IgD-negative memory B cell (primary cell): ENCODE measurements at regions not wholly inside any gene's neighbourhood (a gene's known extent, or its start where the extent isn't known, plus 50 kb on each side); places are given as distances from the start of the nearest gene placed in this dataset.
"Not testable (repeated sequence)": the region's sequence is repeated elsewhere in the genome, so short reads cannot be mapped to it uniquely, and the experiment has no call there.

ENCODE experiments used
- H3K27ac Mint-ChIP-seq, 3 donors: one replicate each; pipeline ENCODE4 v1.8.0; 2020 to 2022; ENCODE audit warnings: mild to moderate bottlenecking in 3 of 3, mixed read lengths in 3 of 3, moderate library complexity in 1 of 3
- H3K27me3 Mint-ChIP-seq: one replicate; pipeline ENCODE4 v1.8.0; 2021; ENCODE audit warnings: mixed read lengths
- H3K36me3 Mint-ChIP-seq: one replicate; pipeline ENCODE4 v1.8.0; 2020; ENCODE audit warnings: mild to moderate bottlenecking, mixed read lengths
- H3K4me1 Mint-ChIP-seq, 3 donors: one replicate each; pipeline ENCODE4 v1.8.0; 2020 to 2022; ENCODE audit warnings: mixed read lengths in 3 of 3, mild to moderate bottlenecking in 1 of 3
- H3K4me3 Mint-ChIP-seq, 4 donors: one replicate each; pipeline ENCODE4 v1.8.0; 2020 to 2022; ENCODE audit warnings: mild to moderate bottlenecking in 4 of 4, mixed read lengths in 4 of 4, moderate library complexity in 3 of 4
- H3K9me3 Mint-ChIP-seq, 3 donors: one replicate each; pipeline ENCODE4 v1.8.0; 2020 to 2021; ENCODE audit warnings: mixed read lengths in 3 of 3, mild to moderate bottlenecking in 1 of 3

DNA sequence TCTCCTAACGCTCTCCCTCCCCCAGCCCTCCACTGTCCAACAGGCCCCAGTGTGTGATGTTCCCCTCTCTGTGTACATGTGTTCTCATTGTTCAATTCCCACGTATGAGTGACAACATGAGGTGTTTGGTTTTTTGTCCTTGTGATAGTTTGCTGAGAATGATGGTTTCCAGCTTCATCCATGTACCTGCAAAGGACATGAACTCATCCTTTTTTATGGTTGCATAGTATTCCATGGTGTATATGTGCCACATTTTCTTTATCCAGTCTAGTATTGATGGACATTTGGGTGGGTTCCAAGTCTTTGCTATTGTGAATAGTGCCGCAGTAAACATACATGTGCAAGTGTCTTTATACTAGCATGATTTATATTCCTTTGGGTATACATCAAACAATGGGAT lies 347.4 kb downstream of the MAGEE1 start:
- H3K36me3 Mint-ChIP-seq, H3K4me3 Mint-ChIP-seq, H3K27me3 Mint-ChIP-seq, H3K4me1 Mint-ChIP-seq, H3K27ac Mint-ChIP-seq, H3K9me3 Mint-ChIP-seq: not testable (repeated sequence)

DNA sequence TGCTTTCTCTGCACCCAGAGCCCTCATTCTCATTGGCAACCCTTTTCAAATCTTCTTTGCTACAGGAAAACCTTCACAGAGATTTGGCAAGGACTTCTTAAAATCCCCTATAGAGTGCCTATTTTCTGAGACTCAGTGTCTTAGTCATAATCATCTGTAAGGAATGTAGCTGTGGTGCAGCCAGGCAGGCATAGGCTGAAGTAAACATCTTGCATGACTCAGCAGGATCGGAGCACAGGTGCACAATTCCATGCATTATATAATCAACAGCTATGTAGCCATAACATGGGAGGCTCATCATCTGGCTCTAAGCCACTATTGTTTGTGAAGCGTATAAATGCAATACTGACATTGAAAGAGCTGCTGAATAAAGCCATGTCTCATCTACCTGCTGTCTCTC lies 368.8 kb downstream of the MAGEE1 start:
- Mint-ChIP-seq H3K4me3 (no peak overlapping the region), H3K36me3 (no peaks in the 10 kb centered on the region), H3K9me3 (no peaks in the 10 kb centered on the region), H3K27ac (no peak overlapping the region), H3K27me3 (no peaks in the 10 kb centered on the region), H3K4me1 (no peaks in the 10 kb centered on the region)

DNA sequence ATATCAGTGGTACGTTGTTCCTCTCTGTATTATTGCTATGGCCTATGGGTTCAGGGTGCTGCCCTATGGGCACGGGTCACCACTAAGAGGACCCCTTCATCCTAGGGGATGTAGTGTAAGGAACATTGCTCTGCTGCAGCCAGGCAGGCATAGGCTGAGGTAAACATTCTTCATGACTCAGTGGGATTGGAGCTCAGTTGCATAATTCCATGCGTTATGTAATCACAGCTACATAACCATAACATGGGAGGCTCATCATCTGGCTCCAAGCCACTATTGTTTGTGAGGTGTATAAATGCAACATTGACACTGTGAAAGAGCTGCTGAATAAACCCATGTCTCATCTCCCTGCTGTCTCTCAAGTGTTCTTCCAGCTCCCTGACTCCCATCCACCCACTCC lies 375.2 kb downstream of the MAGEE1 start:
- no peaks in the 10 kb centered on the region for H3K4me1 Mint-ChIP-seq
- no peaks in the 10 kb centered on the region for H3K9me3 Mint-ChIP-seq
- H3K36me3 Mint-ChIP-seq = no peaks in the 10 kb centered on the region
- H3K27ac Mint-ChIP-seq = no peak overlapping the region
- H3K4me3 Mint-ChIP-seq = no peak overlapping the region
- H3K27me3 Mint-ChIP-seq = peaks cover 2% of the 10 kb centered on the region

DNA sequence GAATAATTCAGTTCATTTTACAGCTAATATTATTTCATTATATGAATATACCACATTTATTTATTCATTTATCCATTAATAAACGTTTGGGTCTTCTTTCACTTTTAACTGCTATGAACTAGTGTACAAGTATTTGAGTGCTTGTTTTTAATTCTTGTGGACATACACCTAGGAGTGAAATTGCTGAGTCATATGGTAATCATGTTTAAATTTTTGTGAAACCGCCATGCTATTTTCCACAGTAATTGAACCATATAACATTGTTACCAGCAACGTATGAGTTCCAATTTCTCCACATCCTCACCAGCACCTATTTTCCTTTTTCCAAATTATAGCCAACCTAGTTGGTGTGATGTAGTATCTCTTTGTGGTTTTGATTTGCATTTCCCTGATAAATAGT lies 388.2 kb downstream of the MAGEE1 start:
- Mint-ChIP-seq H3K36me3 (no peaks in the 10 kb centered on the region), H3K27ac (no peak overlapping the region), H3K9me3 (peaks cover 0 to 2% (median 0%) of the 10 kb centered on the region in 3 donors), H3K4me1 (no peaks in the 10 kb centered on the region), H3K27me3 (no peaks in the 10 kb centered on the region), H3K4me3 (no peak overlapping the region)

DNA sequence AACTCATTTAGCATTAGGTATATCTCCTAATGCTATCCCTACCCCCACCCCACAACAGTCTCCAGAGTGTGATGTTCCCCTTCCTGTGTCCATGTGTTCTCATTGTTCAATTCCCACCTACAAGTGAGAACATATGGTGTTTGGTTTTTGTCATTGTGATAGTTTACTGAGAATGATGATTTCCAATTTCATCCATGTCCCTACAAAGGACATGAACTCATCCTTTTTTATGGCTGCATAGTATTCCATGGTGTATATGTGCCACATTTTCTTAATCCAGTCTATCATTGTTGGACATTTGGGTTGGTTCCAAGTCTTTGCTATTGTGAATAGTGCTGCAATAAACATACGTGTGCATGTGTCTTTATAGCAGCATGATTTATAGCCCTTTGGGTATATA lies 389.8 kb downstream of the MAGEE1 start:
- H3K27ac Mint-ChIP-seq, H3K27me3 Mint-ChIP-seq, H3K36me3 Mint-ChIP-seq, H3K4me3 Mint-ChIP-seq, H3K9me3 Mint-ChIP-seq, H3K4me1 Mint-ChIP-seq: not testable (repeated sequence)

DNA sequence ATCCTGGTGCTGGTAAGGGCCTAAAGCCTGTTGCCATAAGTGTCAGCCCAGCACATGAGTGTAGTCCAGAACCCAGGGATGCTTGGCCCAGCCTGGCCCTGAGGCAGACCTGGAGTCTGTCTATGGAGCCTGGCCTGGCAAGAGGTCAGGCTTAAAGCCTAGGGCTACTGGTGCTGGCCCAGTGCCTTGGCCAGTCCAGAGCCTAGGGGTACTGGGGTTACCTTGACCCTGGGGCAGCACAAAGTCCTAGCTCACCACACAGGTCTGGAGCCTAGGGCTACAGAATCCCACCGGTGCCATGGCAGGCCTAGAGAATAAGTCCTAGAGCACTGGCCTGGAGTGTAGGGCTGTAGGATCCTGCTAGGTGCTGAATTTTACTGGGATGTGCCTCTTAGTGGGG lies 393.8 kb downstream of the MAGEE1 start:
- no peak overlapping the region for H3K27ac Mint-ChIP-seq
- no peak overlapping the region for H3K4me3 Mint-ChIP-seq
- peaks cover 0 to 2% (median 0%) of the 10 kb centered on the region in 3 donors for H3K9me3 Mint-ChIP-seq
- no peaks in the 10 kb centered on the region for H3K4me1 Mint-ChIP-seq
- no peaks in the 10 kb centered on the region for H3K27me3 Mint-ChIP-seq
- H3K36me3 Mint-ChIP-seq = no peaks in the 10 kb centered on the region

DNA sequence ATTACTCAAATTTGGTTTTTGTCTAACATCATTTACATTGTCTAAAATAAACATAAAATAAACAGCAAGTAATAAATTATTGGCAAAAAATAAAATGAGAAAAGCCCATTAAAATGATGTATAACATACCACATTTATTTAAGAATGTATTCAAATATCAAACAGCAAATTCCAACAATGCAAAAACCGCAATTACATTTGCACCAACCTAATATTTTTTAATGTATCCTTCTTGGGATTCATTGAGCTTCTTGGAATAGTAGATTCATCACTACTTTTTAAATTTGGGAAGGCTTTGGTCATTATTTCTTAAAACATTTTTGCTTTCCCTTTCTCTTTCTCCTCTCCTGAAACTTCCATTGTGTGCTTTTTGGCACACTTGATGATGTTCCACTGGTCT lies 400.2 kb downstream of the MAGEE1 start:
- Mint-ChIP-seq H3K4me3 (no peak overlapping the region), H3K9me3 (no peaks in the 10 kb centered on the region), H3K27ac (no peak overlapping the region), H3K36me3 (no peaks in the 10 kb centered on the region), H3K27me3 (no peaks in the 10 kb centered on the region), H3K4me1 (no peaks in the 10 kb centered on the region)

DNA sequence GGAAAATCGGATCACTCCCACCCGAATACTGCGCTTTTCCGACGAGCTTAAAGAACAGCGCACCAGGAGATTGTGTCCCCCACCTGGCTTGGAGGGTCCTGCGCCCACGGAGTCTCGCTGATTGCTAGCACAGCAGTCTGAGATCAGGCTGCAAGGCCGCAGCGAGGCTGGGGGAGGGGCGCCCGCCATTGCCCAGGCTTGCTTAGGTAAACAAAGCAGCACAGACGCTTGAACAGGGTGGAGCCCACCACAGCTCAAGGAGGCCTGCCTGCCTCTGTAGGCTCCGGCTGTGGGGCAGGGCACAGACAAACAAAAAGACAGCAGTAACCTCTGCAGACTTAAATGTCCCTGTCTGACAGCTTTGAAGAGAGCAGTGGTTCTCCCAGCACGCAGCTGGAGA lies 413.4 kb downstream of the MAGEE1 start:
- not testable (repeated sequence) for H3K36me3 Mint-ChIP-seq, H3K27ac Mint-ChIP-seq, H3K4me1 Mint-ChIP-seq, H3K27me3 Mint-ChIP-seq, H3K4me3 Mint-ChIP-seq, H3K9me3 Mint-ChIP-seq

DNA sequence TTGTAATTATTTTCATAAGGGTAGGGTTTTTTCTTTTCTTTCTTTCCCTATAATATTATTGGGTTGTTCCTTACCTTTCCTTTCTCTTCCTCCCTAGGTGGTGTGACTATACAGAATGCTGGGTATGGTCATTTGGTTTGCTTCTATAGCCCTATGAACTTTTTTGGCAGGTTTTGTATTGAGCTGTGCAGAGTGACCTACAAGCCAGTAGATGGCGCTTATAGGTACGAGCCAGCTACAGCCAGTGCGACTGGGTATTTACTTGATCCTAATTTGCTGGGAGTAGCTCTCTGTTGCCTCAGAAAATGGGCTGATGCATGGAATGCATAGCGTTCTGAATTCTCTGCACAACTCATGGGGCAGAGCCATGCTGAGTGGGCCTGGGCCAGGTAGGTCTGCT lies 423.3 kb downstream of the MAGEE1 start:
- H3K9me3 Mint-ChIP-seq = peaks cover 0 to 8% (median 3%) of the 10 kb centered on the region in 3 donors
- no peak overlapping the region for H3K4me3 Mint-ChIP-seq
- no peaks in the 10 kb centered on the region for H3K4me1 Mint-ChIP-seq
- no peaks in the 10 kb centered on the region for H3K27me3 Mint-ChIP-seq
- no peak overlapping the region for H3K27ac Mint-ChIP-seq
- peaks cover 2% of the 10 kb centered on the region for H3K36me3 Mint-ChIP-seq

DNA sequence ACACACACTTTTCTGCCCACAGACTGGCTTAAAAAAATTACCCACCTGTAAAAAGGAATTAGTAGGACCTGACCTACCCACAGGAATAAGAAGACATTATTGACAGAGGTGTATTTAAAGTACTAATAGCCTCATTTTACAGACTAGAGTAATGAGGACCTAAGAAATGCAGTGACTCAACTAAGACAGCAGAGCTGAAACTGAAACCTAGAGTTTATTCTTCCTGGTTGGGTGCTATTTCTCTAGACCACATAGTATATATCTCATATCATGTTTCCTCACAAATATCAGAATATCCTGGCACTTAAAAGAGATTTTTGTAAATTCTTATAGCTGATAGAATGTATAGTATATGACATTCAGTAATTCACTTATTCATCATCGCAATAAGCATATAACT lies 435.0 kb downstream of the MAGEE1 start:
- Mint-ChIP-seq H3K27me3 (no peaks in the 10 kb centered on the region), H3K36me3 (no peaks in the 10 kb centered on the region), H3K27ac (no peak overlapping the region), H3K4me1 (no peaks in the 10 kb centered on the region), H3K9me3 (no peaks in the 10 kb centered on the region), H3K4me3 (no peak overlapping the region)

DNA sequence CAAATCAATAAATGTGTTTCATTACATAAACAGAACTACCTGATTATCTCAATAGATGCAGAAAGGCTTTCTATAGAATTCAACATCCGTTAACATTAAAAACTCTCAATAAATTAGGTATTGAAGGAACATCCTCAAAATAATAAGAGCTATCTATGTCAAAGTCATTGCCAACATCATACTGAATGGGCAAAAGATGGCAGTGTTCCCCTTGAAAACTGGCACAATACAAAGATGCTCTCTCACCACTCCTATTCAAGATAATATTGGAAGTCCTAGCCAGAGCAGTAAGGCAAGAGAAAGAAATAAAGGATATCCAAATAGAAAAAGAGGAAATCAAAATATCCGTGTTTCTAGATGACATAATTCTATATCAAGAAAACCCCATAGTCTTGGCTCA lies 466.4 kb downstream of the MAGEE1 start:
- no peak overlapping the region for H3K4me3 Mint-ChIP-seq
- peaks cover 5 to 7% (median 5%) of the 10 kb centered on the region in 3 donors for H3K9me3 Mint-ChIP-seq
- no peak overlapping the region for H3K27ac Mint-ChIP-seq
- no peaks in the 10 kb centered on the region for H3K4me1 Mint-ChIP-seq
- H3K36me3 Mint-ChIP-seq = no peaks in the 10 kb centered on the region
- no peaks in the 10 kb centered on the region for H3K27me3 Mint-ChIP-seq

DNA sequence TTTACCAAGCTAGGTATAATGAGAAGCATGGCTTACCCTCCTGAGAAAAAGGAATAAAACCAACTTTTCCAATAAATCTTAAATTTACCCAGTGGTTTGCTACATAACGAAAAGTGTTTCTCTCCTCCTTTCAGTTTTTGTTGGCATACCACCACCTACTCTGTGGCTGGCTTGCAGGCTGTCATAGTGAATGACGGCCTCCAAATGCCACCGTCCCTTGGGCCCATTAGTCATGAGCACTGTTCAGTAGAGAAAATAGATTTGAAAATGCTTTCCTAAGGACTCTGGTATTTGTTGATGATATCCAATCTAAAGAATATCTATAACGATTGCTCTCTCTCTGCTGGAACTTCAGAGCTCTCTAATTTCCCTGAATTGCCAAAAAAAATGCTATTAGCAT lies 488.3 kb downstream of the MAGEE1 start:
- H3K27me3 Mint-ChIP-seq = no peaks in the 10 kb centered on the region
- no peak overlapping the region for H3K27ac Mint-ChIP-seq
- peaks cover 3 to 10% (median 3%) of the 10 kb centered on the region in 3 donors for H3K9me3 Mint-ChIP-seq
- H3K4me3 Mint-ChIP-seq = no peak overlapping the region
- no peaks in the 10 kb centered on the region for H3K36me3 Mint-ChIP-seq
- no peaks in the 10 kb centered on the region for H3K4me1 Mint-ChIP-seq

DNA sequence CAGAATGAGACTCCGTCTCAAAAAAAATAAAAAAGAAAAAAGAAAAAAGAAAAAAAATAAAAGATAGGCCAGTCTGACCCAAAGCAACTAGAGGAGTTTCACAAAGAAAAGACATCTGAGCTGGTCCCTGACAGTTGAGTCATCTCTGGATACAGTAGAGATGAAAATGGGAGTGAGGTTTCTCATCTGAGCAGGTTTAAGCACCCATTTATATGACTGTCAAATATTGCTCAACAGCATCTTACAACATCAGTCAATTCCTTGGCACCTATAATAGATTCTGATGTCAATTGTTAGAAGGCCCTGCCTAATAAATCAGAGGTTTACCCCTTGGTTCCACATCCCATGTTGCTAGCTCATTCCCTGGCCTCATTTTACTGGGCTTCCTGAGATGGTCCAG lies 490.5 kb downstream of the MAGEE1 start:
- H3K27me3 Mint-ChIP-seq = no peaks in the 10 kb centered on the region
- H3K9me3 Mint-ChIP-seq = peaks cover 0 to 7% (median 1%) of the 10 kb centered on the region in 3 donors
- no peak overlapping the region for H3K4me3 Mint-ChIP-seq
- no peak overlapping the region for H3K27ac Mint-ChIP-seq
- H3K4me1 Mint-ChIP-seq = no peaks in the 10 kb centered on the region
- no peaks in the 10 kb centered on the region for H3K36me3 Mint-ChIP-seq

DNA sequence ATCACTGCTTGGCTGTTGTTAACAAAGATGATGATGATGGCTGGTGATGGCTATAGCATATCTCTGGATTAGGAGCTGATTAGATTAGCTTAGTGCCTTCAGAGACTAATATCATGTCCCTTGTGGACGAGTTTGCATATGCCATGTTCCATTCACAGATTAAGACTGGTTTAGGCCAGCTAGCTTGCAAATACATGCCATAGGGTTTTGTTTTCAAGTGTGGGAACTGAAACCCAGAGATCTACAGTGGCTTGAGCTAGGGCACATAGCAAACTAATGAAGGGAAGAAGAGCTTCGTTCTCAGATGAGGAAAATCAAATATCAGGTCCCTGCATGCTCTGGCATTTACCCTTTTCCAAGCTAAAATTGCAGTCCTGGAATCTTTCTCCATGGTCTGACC lies 492.3 kb downstream of the MAGEE1 start:
- H3K9me3 Mint-ChIP-seq = no peaks in the 10 kb centered on the region
- H3K4me1 Mint-ChIP-seq = no peaks in the 10 kb centered on the region
- H3K27me3 Mint-ChIP-seq = no peaks in the 10 kb centered on the region
- H3K27ac Mint-ChIP-seq = no peak overlapping the region
- no peak overlapping the region for H3K4me3 Mint-ChIP-seq
- H3K36me3 Mint-ChIP-seq = no peaks in the 10 kb centered on the region

DNA sequence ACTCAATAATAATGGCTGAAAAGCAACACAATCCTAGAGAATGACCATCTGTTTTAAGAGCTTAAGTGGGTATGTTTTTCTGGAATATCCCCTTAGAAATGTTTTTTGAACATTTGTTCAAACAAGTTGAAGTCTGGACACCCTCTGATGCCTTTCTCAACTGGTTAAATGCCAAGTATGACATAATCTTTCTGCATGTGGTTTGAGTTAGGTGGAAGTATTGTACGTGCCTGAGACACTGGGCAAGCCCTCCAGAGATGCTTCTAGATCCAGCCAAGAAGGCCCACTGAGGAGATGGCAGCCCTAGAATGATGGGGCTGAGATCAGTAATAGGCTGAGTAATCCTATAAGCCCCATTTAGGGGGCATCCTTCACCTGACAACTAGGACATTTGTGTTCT lies 493.1 kb downstream of the MAGEE1 start:
- no peaks in the 10 kb centered on the region for H3K9me3 Mint-ChIP-seq
- H3K36me3 Mint-ChIP-seq = no peaks in the 10 kb centered on the region
- H3K27me3 Mint-ChIP-seq = no peaks in the 10 kb centered on the region
- H3K4me1 Mint-ChIP-seq = no peaks in the 10 kb centered on the region
- H3K4me3 Mint-ChIP-seq = no peak overlapping the region
- no peak overlapping the region for H3K27ac Mint-ChIP-seq

DNA sequence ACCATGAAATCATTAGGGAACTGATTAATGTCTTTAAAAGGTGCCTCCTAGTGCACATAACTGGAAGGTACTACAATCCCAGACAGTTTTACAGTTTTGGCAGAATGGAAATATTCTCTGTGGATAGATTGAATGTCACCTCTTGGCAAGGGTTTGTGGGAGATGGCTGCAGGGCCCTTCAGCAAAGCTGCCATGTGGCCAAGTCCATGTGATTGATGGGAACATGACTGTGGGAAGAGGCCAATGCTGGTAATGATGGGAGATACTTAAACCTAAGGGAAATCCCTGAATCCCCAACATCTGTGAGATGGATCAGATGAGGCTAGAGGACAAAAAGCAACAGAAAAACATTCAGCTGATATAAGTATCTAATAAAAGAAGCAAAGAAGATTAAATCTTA lies 493.7 kb downstream of the MAGEE1 start:
- Mint-ChIP-seq H3K4me1 (no peaks in the 10 kb centered on the region), H3K4me3 (peak overlapping the region in 1 of 4 donors; percentile 11), H3K27me3 (no peaks in the 10 kb centered on the region), H3K9me3 (no peaks in the 10 kb centered on the region), H3K36me3 (no peaks in the 10 kb centered on the region), H3K27ac (peak overlapping the region in 1 of 3 donors; percentile 39)

DNA sequence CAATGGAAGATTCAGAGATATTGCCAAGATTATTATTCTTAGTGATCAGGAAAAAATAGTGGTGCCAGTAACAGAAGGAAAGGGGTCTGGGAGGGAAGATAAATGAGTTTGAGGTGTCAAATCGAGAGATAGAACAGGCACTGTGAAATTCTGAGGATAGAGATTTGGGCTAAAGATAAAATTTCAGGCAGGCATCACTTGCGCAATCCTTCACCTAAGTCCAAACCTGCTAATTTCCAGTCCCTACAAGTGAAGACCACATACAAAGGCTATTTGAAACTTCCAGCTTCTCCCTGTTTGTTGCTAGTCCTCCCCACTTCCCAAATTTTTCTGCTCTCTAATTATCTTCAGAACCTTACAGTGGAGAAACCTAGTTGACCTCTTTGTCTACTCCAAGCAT lies 494.6 kb downstream of the MAGEE1 start:
- Mint-ChIP-seq H3K9me3 (no peaks in the 10 kb centered on the region), H3K4me1 (no peaks in the 10 kb centered on the region), H3K27ac (no peak overlapping the region), H3K4me3 (no peak overlapping the region), H3K36me3 (peaks cover 1% of the 10 kb centered on the region), H3K27me3 (no peaks in the 10 kb centered on the region)
